SU-DHL-6 (cell line): ENCODE measurements at regions not wholly inside any gene's neighbourhood (a gene's known extent, or its start where the extent isn't known, plus 50 kb on each side); places are given as distances from the start of the nearest gene placed in this dataset.

Source experiments
- H2AFZ ChIP-seq: fragments of 200-600 bp; sonication (generic); 2 replicates; pipeline ENCODE4 v1.6.1; 2014; ENCODE audit warnings: low read depth, mild to moderate bottlenecking, moderate library complexity, mixed read lengths, antibody characterized with exemption, low read length; ENCODE audit not compliant: severe bottlenecking
- H3F3A ChIP-seq: fragments of 200-600 bp; shearing (Covaris generic); 2 replicates; pipeline ENCODE4 v1.6.0; 2016; ENCODE audit warnings: antibody characterized with exemption, mild to moderate bottlenecking; ENCODE audit not compliant: insufficient read depth
- H3K27ac ChIP-seq: fragments of 200-600 bp; sonication (generic); 2 replicates; pipeline ENCODE4 v1.5.1; 2016; ENCODE audit warnings: low read depth, mild to moderate bottlenecking, low read length, moderate library complexity, mixed read lengths
- H3K27me3 ChIP-seq: fragments of 200-600 bp; sonication (generic), shearing (Covaris generic); 2 replicates; pipeline ENCODE4 v1.6.0; 2014; ENCODE audit warnings: mild to moderate bottlenecking, low read length
- H3K36me3 ChIP-seq: fragments of 200-600 bp; sonication (generic); 2 replicates; pipeline ENCODE4 v1.6.1; 2014; ENCODE audit warnings: mild to moderate bottlenecking, low read length, mixed read lengths
- H3K4me2 ChIP-seq: fragments of 300-600, 200-600 bp; shearing (Covaris generic), sonication (generic); 2 replicates; pipeline ENCODE4 v1.6.0; 2014; ENCODE audit warnings: low read length, low read depth, mild to moderate bottlenecking; ENCODE audit not compliant: poor library complexity, severe bottlenecking
- H3K4me3 ChIP-seq: fragments of 200-600 bp; sonication (generic); 2 replicates; pipeline ENCODE4 v1.5.1; 2014; ENCODE audit warnings: antibody characterized with exemption, low read length, mild to moderate bottlenecking, mixed read lengths; ENCODE audit not compliant: insufficient read depth, poor library complexity, severe bottlenecking
- H3K79me2 ChIP-seq: fragments of 200-600 bp; sonication (generic); 2 replicates; pipeline ENCODE4 v1.6.1; 2014; ENCODE audit warnings: mild to moderate bottlenecking, low read length, moderate library complexity; ENCODE audit not compliant: insufficient read depth
- H3K9ac ChIP-seq: fragments of 200-600 bp; sonication (generic); 2 replicates; pipeline ENCODE4 v1.7.0; 2014; ENCODE audit warnings: mild to moderate bottlenecking, low read length
- H3K9me2 ChIP-seq: fragments of 200-600 bp; sonication (generic); replicated peaks from 2 replicates; pipeline ENCODE4 v1.6.1; 2014; ENCODE audit warnings: low read length; ENCODE audit not compliant: insufficient read depth
- H3K9me3 ChIP-seq: fragments of 200-600 bp; sonication (generic); 2 replicates; pipeline ENCODE4 v1.6.1; 2014; ENCODE audit warnings: low read length, mixed read lengths; ENCODE audit not compliant: insufficient read depth
- H4K20me1 ChIP-seq: fragments of 200-600 bp; sonication (generic); 2 replicates; pipeline ENCODE4 v1.6.1; 2014; ENCODE audit warnings: low read depth, mild to moderate bottlenecking, antibody characterized with exemption, low read length, moderate library complexity, mixed read lengths
- EZH2phosphoT487 ChIP-seq: fragments of 200-600 bp; sonication (generic), shearing (Covaris generic); conservative IDR thresholded peaks from 2 replicates; pipeline ENCODE4 v1.6.1; 2018; ENCODE audit warnings: mild to moderate bottlenecking, antibody characterized with exemption, low read length, moderate library complexity, mixed read lengths
- TF ChIP-seq, protein P1 (sequence below): fragments of 200-600 bp; sonication (generic); IDR thresholded peaks from one replicate; pipeline ENCODE4 v1.5.1; 2017; ENCODE audit warnings: antibody characterized with exemption, mild to moderate bottlenecking, low read length, moderate library complexity; ENCODE audit not compliant: insufficient read depth, poor library complexity, severe bottlenecking

DNA sequence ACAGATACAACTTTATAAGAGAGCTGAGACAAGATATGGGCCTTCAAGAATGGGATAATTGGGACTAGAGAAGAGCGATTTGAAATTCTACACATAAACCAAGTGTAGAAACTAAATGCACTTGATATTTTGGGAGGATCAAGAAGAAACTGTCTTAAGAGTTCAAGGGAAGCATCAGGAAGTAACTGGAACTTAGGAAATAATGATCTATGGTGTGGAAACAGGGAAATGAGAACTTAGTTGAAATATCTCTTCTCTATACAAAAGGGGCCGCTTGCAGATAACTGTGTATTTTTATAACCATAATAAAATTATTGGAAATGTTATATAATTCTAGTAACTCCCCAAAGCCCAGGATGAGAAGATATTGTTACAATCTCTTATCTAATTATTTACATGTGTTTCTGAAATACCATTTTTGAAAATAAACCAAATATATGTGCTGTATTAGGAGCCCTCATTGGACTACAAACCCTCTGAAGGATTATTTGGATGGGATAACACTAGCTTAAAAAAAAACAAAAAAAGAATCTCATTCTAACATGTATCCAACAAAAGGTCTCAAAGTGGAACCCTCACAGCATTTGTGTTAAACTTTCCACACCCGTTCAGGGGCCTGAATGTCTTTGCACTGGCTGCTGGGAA, 84.7 kb upstream of the FLRT2 start:
- Histone ChIP-seq H2AFZ (no peak overlapping the region), H3K4me3 (no peak overlapping the region), H3K27ac (no peak overlapping the region), H3K9me3 (no peaks in the 10 kb centered on the region), H4K20me1 (no peaks in the 10 kb centered on the region), H3K79me2 (no peaks in the 10 kb centered on the region), H3K27me3 (no peaks in the 10 kb centered on the region), H3F3A (no peaks in the 10 kb centered on the region), H3K9ac (no peak overlapping the region), H3K36me3 (no peaks in the 10 kb centered on the region), H3K4me2 (no peak overlapping the region), H3K9me2 (no peaks in the 10 kb centered on the region)
- TF ChIP-seq, protein P1, sequence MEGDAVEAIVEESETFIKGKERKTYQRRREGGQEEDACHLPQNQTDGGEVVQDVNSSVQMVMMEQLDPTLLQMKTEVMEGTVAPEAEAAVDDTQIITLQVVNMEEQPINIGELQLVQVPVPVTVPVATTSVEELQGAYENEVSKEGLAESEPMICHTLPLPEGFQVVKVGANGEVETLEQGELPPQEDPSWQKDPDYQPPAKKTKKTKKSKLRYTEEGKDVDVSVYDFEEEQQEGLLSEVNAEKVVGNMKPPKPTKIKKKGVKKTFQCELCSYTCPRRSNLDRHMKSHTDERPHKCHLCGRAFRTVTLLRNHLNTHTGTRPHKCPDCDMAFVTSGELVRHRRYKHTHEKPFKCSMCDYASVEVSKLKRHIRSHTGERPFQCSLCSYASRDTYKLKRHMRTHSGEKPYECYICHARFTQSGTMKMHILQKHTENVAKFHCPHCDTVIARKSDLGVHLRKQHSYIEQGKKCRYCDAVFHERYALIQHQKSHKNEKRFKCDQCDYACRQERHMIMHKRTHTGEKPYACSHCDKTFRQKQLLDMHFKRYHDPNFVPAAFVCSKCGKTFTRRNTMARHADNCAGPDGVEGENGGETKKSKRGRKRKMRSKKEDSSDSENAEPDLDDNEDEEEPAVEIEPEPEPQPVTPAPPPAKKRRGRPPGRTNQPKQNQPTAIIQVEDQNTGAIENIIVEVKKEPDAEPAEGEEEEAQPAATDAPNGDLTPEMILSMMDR = no peak
- no peak for TF ChIP-seq EZH2phosphoT487

DNA sequence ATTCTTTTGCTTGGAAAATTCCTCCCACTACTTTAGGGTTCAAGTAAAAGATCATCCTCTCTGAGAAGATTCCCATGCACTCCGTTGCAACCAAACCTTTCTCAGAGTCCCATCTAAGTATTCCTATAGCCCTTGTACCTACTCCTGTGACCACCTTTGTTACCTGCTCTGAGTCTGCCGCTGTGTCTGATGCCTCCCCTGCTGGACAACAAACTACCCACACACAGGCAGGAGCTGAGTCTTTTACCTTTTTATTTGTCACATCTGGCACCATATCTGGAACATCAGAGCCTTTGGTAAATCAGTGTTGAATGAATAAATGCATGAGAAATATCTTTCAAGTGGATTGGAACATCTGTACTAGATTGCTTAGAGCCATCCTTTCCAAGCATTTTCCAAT, 82.1 kb upstream of the FLRT2 start:
- no peaks in the 10 kb centered on the region for H3F3A ChIP-seq
- H3K9ac ChIP-seq = no peak overlapping the region
- H3K79me2 ChIP-seq = no peaks in the 10 kb centered on the region
- H3K4me3 ChIP-seq = no peak overlapping the region
- no peak overlapping the region for H3K27ac ChIP-seq
- no peak overlapping the region for H3K4me2 ChIP-seq
- H3K27me3 ChIP-seq = no peaks in the 10 kb centered on the region
- TF ChIP-seq, protein P1 = no peak
- no peak for TF ChIP-seq EZH2phosphoT487
- H4K20me1 ChIP-seq = no peaks in the 10 kb centered on the region
- H3K9me2 ChIP-seq = no peaks in the 10 kb centered on the region
- H3K9me3 ChIP-seq = no peaks in the 10 kb centered on the region
- no peaks in the 10 kb centered on the region for H3K36me3 ChIP-seq
- H2AFZ ChIP-seq = no peak overlapping the region

DNA sequence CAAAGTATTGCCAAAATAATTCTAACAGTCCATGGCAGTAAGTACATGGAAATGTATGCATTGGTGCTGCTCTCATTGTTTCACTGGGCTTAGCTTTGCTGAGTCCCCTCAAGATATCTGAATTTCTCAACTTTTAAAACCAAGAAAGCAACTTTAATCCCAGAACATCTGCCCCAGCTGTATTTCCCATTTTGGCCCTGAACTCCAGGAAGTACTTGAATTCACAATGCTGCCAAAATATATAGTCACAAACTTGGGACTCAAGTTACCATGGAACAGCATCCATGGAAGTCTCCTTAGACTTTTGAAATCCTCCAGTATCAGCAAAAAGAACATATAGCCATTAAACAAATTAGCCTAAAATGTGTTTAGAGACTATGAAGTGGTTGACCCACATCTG, 78.5 kb upstream of the FLRT2 start:
- no peak overlapping the region for H3K9ac ChIP-seq
- TF ChIP-seq EZH2phosphoT487 = no peak
- TF ChIP-seq, protein P1 = no peak

More for the DNA sequence above, 78.5 kb upstream of the FLRT2 start:
- H3F3A ChIP-seq = no peaks in the 10 kb centered on the region
- H2AFZ ChIP-seq = no peak overlapping the region
- no peaks in the 10 kb centered on the region for H3K9me2 ChIP-seq
- no peaks in the 10 kb centered on the region for H3K27me3 ChIP-seq
- no peaks in the 10 kb centered on the region for H3K9me3 ChIP-seq
- H3K36me3 ChIP-seq = no peaks in the 10 kb centered on the region
- H3K79me2 ChIP-seq = no peaks in the 10 kb centered on the region
- H3K4me3 ChIP-seq = no peak overlapping the region
- H3K4me2 ChIP-seq = no peak overlapping the region
- no peaks in the 10 kb centered on the region for H4K20me1 ChIP-seq
- H3K27ac ChIP-seq = no peak overlapping the region
